SK-N-SH treated with all-trans-retinoic acid at 6 μM for 48 hours (cell line): ENCODE measurements at regions not wholly inside any gene's neighbourhood (a gene's known extent, or its start where the extent isn't known, plus 50 kb on each side); places are given as distances from the start of the nearest gene placed in this dataset.
"Not testable (repeated sequence)": the region's sequence is repeated elsewhere in the genome, so short reads cannot be mapped to it uniquely, and the experiment has no call there.

Source experiments
- ATAC-seq: fragments of 200-7000 bp; cut with Tn5 transposase; 3 replicates; pipeline ENCODE4 v1.9.1; 2020; ENCODE audit warnings: mild to moderate bottlenecking, moderate library complexity
- BACH2 ChIP-seq: fragments of 250-450 bp; sonication (Bioruptor Pico); IDR thresholded peaks from 2 replicates; pipeline ENCODE4 v1.9.0; 2021; ENCODE audit warnings: mild to moderate bottlenecking, borderline replicate concordance
- CSDC2 ChIP-seq: fragments of 250-450 bp; sonication (Bioruptor Pico); IDR thresholded peaks from 2 replicates; pipeline ENCODE4 v1.5.0; 2020; ENCODE audit warnings: mild to moderate bottlenecking, moderate library complexity
- ESRRG ChIP-seq: fragments of 250-450 bp; sonication (Bioruptor Pico); IDR thresholded peaks from 2 replicates; pipeline ENCODE4 v1.6.1; 2021; ENCODE audit warnings: mild to moderate bottlenecking
- GLIS3 ChIP-seq: fragments of 250-450 bp; sonication (Bioruptor Pico); IDR thresholded peaks from 2 replicates; pipeline ENCODE4 v1.5.0; 2020; ENCODE audit warnings: mild to moderate bottlenecking, moderate library complexity
- ISL1 ChIP-seq: fragments of 250-450 bp; sonication (Bioruptor Pico); IDR thresholded peaks from 2 replicates; pipeline ENCODE4 v2.1.2; 2022; ENCODE audit warnings: mild to moderate bottlenecking, moderate library complexity
- OSR1 ChIP-seq: fragments of 250-450 bp; sonication (Bioruptor Pico); IDR thresholded peaks from 2 replicates; pipeline ENCODE4 v1.8.0; 2022; ENCODE audit warnings: moderate library complexity, mild to moderate bottlenecking, inconsistent platforms
- PPARA ChIP-seq: fragments of 250-450 bp; sonication (Bioruptor Pico); IDR thresholded peaks from 2 replicates; pipeline ENCODE4 v1.5.0; 2020; ENCODE audit warnings: mild to moderate bottlenecking, borderline replicate concordance
- RARB ChIP-seq: fragments of 250-450 bp; sonication (Bioruptor Pico); IDR thresholded peaks from 2 replicates; pipeline ENCODE4 v1.8.0; 2021; ENCODE audit warnings: mild to moderate bottlenecking, moderate library complexity
- TCF4 ChIP-seq: fragments of 250-450 bp; sonication (Bioruptor Pico); IDR thresholded peaks from 2 replicates; pipeline ENCODE4 v1.8.0; 2021; ENCODE audit warnings: mild to moderate bottlenecking, moderate library complexity, borderline replicate concordance
- TOX ChIP-seq: fragments of 250-450 bp; sonication (Bioruptor Pico); IDR thresholded peaks from 2 replicates; pipeline ENCODE4 v1.8.0; 2021; ENCODE audit warnings: mild to moderate bottlenecking, moderate library complexity, borderline replicate concordance
- ZC3H10 ChIP-seq: fragments of 250-450 bp; sonication (Bioruptor Pico); IDR thresholded peaks from 2 replicates; pipeline ENCODE4 v1.5.1; 2021; ENCODE audit warnings: mild to moderate bottlenecking, moderate library complexity
- ZFP3 ChIP-seq: fragments of 250-450 bp; sonication (Bioruptor Pico); IDR thresholded peaks from 2 replicates; pipeline ENCODE4 v1.5.0; 2020; ENCODE audit warnings: mild to moderate bottlenecking, moderate library complexity
- ZFP30 ChIP-seq: fragments of 450-650 bp; formaldehyde crosslinking; IDR thresholded peaks from 2 replicates; pipeline ENCODE4 v1.5.0; 2022; ENCODE audit warnings: mild to moderate bottlenecking, moderate library complexity
- ZNF565 ChIP-seq: fragments of 450-650 bp; formaldehyde crosslinking; conservative IDR thresholded peaks from 2 replicates; pipeline ENCODE4 v1.5.0; 2020; ENCODE audit warnings: low read depth, mild to moderate bottlenecking, moderate library complexity
- ZNF70 ChIP-seq: fragments of 450-650 bp; formaldehyde crosslinking; IDR thresholded peaks from 2 replicates; pipeline ENCODE4 v1.5.0; 2020; ENCODE audit warnings: mild to moderate bottlenecking, moderate library complexity
- ZNF8 ChIP-seq: fragments of 450-650 bp; formaldehyde crosslinking; IDR thresholded peaks from 2 replicates; pipeline ENCODE4 v1.5.0; 2020; ENCODE audit warnings: mild to moderate bottlenecking, moderate library complexity
- TF ChIP-seq, protein P1 (sequence below): fragments of 250-450 bp; sonication (Bioruptor Pico); IDR thresholded peaks from 2 replicates; pipeline ENCODE4 v1.5.1; 2020; ENCODE audit warnings: low read depth, mild to moderate bottlenecking, moderate library complexity
- TF ChIP-seq, protein P2 (sequence below): fragments of 250-450 bp; sonication (Bioruptor Pico); IDR thresholded peaks from 2 replicates; pipeline ENCODE4 v1.5.1; 2021; ENCODE audit warnings: mild to moderate bottlenecking, moderate library complexity
- TF ChIP-seq, protein P3 (sequence below): fragments of 250-450 bp; sonication (Bioruptor Pico); IDR thresholded peaks from 2 replicates; pipeline ENCODE4 v1.5.0; 2020; ENCODE audit warnings: mild to moderate bottlenecking, moderate library complexity
- TF ChIP-seq, protein P4 (sequence below): fragments of 250-450 bp; sonication (Bioruptor Pico); IDR thresholded peaks from 2 replicates; pipeline ENCODE4 v1.8.0; 2021; ENCODE audit warnings: low read depth, mild to moderate bottlenecking, moderate library complexity, borderline replicate concordance
- TF ChIP-seq, protein P5 (sequence below): fragments of 250-450 bp; sonication (Bioruptor Pico); IDR thresholded peaks from 2 replicates; pipeline ENCODE4 v1.8.0; 2020; ENCODE audit warnings: mild to moderate bottlenecking, moderate library complexity, borderline replicate concordance

DNA sequence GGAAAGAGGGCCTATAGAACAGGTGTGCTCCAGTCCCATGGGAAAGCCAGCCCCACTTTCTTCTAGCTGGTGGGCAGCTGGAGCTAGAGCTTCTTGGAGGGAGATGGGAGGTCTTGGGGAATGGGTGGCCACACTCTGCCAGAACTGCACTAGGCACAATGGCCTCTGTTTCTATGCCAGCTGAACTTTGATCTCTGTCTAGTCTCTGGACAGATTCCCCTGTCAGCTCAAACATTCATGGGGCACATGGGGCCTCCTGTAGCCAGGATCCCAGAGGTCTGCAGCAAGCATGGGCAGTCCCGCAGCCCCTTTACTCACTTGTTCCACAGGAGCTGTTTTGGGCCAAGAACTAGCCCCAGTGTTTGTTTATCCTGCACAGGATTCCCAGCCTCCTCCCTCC, 591.3 kb upstream of the HS3ST5 start:
- ATAC-seq, result no peak
- TF ChIP-seq BACH2 (CRISPR knock-in tag) (no peak), CSDC2 (CRISPR knock-in tag) (no peak), ZNF565 (no peak), TCF4 (CRISPR knock-in tag) (no peak), OSR1 (CRISPR knock-in tag) (no peak), ZFP30 (CRISPR knock-in tag) (no peak), ZC3H10 (no peak), GLIS3 (no peak), RARB (CRISPR knock-in tag) (no peak), PPARA (no peak), ZNF8 (CRISPR knock-in tag) (no peak), ISL1 (CRISPR knock-in tag) (no peak), ZFP3 (CRISPR knock-in tag) (no peak)
- TF ChIP-seq, protein P1, sequence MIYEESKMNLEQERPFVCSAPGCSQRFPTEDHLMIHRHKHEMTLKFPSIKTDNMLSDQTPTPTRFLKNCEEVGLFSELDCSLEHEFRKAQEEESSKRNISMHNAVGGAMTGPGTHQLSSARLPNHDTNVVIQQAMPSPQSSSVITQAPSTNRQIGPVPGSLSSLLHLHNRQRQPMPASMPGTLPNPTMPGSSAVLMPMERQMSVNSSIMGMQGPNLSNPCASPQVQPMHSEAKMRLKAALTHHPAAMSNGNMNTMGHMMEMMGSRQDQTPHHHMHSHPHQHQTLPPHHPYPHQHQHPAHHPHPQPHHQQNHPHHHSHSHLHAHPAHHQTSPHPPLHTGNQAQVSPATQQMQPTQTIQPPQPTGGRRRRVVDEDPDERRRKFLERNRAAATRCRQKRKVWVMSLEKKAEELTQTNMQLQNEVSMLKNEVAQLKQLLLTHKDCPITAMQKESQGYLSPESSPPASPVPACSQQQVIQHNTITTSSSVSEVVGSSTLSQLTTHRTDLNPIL (CRISPR knock-in tag), result no peak
- TF ChIP-seq, protein P2, sequence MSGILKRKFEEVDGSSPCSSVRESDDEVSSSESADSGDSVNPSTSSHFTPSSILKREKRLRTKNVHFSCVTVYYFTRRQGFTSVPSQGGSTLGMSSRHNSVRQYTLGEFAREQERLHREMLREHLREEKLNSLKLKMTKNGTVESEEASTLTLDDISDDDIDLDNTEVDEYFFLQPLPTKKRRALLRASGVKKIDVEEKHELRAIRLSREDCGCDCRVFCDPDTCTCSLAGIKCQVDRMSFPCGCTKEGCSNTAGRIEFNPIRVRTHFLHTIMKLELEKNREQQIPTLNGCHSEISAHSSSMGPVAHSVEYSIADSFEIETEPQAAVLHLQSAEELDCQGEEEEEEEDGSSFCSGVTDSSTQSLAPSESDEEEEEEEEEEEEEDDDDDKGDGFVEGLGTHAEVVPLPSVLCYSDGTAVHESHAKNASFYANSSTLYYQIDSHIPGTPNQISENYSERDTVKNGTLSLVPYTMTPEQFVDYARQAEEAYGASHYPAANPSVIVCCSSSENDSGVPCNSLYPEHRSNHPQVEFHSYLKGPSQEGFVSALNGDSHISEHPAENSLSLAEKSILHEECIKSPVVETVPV, result no peak
- TF ChIP-seq, protein P3, sequence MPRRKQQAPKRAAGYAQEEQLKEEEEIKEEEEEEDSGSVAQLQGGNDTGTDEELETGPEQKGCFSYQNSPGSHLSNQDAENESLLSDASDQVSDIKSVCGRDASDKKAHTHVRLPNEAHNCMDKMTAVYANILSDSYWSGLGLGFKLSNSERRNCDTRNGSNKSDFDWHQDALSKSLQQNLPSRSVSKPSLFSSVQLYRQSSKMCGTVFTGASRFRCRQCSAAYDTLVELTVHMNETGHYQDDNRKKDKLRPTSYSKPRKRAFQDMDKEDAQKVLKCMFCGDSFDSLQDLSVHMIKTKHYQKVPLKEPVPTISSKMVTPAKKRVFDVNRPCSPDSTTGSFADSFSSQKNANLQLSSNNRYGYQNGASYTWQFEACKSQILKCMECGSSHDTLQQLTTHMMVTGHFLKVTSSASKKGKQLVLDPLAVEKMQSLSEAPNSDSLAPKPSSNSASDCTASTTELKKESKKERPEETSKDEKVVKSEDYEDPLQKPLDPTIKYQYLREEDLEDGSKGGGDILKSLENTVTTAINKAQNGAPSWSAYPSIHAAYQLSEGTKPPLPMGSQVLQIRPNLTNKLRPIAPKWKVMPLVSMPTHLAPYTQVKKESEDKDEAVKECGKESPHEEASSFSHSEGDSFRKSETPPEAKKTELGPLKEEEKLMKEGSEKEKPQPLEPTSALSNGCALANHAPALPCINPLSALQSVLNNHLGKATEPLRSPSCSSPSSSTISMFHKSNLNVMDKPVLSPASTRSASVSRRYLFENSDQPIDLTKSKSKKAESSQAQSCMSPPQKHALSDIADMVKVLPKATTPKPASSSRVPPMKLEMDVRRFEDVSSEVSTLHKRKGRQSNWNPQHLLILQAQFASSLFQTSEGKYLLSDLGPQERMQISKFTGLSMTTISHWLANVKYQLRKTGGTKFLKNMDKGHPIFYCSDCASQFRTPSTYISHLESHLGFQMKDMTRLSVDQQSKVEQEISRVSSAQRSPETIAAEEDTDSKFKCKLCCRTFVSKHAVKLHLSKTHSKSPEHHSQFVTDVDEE (CRISPR knock-in tag), result no peak
- TF ChIP-seq, protein P4, sequence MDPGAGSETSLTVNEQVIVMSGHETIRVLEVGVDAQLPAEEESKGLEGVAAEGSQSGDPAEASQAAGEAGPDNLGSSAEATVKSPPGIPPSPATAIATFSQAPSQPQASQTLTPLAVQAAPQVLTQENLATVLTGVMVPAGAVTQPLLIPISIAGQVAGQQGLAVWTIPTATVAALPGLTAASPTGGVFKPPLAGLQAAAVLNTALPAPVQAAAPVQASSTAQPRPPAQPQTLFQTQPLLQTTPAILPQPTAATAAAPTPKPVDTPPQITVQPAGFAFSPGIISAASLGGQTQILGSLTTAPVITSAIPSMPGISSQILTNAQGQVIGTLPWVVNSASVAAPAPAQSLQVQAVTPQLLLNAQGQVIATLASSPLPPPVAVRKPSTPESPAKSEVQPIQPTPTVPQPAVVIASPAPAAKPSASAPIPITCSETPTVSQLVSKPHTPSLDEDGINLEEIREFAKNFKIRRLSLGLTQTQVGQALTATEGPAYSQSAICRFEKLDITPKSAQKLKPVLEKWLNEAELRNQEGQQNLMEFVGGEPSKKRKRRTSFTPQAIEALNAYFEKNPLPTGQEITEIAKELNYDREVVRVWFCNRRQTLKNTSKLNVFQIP (CRISPR knock-in tag), result no peak

DNA sequence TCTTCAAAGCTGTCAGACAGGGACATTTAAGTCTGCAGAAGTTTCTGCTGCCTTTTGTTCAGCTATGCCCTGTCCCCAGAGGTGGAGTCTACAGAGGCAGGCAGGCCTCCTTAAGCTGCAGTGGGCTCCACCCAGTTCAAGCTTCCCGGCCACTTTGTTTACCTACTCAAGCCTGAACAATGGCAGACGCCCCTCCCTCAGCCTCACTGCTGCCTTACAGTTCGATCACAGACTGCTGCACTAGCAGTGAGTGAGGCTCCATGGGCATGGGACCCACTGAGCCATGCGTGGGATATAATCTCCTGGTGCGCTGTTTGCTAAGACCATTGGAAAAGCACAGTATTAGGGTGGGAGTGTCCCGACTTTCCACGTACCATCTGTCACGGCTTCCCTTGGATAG, 585.9 kb upstream of the HS3ST5 start:
- ATAC-seq, result not testable (repeated sequence)

DNA sequence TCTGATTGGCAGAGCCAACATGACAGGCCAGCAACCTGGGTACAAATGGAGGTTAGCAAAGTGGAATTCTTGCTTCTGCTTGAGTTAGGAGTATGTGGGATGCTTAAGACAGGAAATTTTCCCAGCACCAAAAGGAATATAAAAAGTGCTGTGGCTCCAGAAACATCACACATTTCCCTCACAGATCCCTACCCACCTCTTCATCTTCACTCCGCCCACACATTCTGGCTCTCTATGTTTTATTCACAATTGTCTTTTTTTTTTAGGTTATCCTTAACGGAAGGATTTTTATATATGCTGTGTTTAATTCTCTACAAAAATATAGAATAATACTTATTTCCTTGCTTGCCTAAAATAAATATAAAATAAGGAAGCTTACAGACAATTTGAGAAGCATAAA, 563.3 kb upstream of the HS3ST5 start:
- ATAC-seq, result no peak
- TF ChIP-seq, protein P2, result no peak
- TF ChIP-seq RARB (CRISPR knock-in tag) (no peak), OSR1 (CRISPR knock-in tag) (no peak), ZNF8 (CRISPR knock-in tag) (no peak), TCF4 (CRISPR knock-in tag) (no peak), GLIS3 (no peak)
- TF ChIP-seq, protein P5, sequence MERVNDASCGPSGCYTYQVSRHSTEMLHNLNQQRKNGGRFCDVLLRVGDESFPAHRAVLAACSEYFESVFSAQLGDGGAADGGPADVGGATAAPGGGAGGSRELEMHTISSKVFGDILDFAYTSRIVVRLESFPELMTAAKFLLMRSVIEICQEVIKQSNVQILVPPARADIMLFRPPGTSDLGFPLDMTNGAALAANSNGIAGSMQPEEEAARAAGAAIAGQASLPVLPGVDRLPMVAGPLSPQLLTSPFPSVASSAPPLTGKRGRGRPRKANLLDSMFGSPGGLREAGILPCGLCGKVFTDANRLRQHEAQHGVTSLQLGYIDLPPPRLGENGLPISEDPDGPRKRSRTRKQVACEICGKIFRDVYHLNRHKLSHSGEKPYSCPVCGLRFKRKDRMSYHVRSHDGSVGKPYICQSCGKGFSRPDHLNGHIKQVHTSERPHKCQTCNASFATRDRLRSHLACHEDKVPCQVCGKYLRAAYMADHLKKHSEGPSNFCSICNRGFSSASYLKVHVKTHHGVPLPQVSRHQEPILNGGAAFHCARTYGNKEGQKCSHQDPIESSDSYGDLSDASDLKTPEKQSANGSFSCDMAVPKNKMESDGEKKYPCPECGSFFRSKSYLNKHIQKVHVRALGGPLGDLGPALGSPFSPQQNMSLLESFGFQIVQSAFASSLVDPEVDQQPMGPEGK (CRISPR knock-in tag), result no peak

DNA sequence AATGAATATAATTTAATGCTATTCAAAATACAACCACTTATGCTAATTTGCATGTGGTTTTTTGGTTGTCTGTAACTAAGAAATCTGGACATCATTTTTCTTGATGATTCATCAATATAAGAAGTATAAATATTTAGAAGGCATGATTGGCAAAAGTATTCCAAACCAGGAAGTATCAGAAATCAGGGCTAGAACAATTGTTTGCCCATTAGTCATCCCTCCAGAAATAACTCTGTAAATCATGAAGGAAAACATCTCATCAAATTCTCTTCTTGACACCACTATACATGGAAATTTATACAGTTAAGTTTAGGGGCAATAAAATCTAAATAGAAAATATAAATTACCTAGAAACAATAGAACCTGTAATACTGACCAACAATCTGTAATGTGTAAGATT, 554.7 kb upstream of the HS3ST5 start:
- ATAC-seq, result no peak
- no peak for TF ChIP-seq BACH2 (CRISPR knock-in tag)
- TF ChIP-seq TOX (CRISPR knock-in tag), result no peak
- no peak for TF ChIP-seq ZNF565
- no peak for TF ChIP-seq PPARA
- no peak for TF ChIP-seq GLIS3
- TF ChIP-seq ZFP3 (CRISPR knock-in tag), result no peak
- TF ChIP-seq, protein P1 (CRISPR knock-in tag), result no peak
- no peak for TF ChIP-seq ZFP30 (CRISPR knock-in tag)
- no peak for TF ChIP-seq ESRRG (CRISPR knock-in tag)
- no peak for TF ChIP-seq ZNF70 (CRISPR knock-in tag)
- TF ChIP-seq, protein P2, result no peak
